Neural progenitor cell (in vitro differentiated cells): ENCODE measurements at regions not wholly inside any gene's neighbourhood (a gene's known extent, or its start where the extent isn't known, plus 50 kb on each side); places are given as distances from the start of the nearest gene placed in this dataset.
A peak's percentile ranks its signal among the peaks of the same experiment; 100 is the strongest.

ENCODE experiments used
- DNase-seq: peaks from one replicate; pipeline ENCODE4 v3.0.0-alpha.2; 2016; ENCODE audit warnings: low spot score
- H2AFZ ChIP-seq: fragments of 200-600 bp; sonication (generic); replicated peaks from 2 replicates; pipeline ENCODE4 v1.6.1; 2016; ENCODE audit warnings: antibody characterized with exemption
- H3F3A ChIP-seq: fragments of 200-600 bp; sonication (generic); 2 replicates; pipeline ENCODE4 v1.6.1; 2016; ENCODE audit warnings: antibody characterized with exemption, low read depth
- H3K27ac ChIP-seq: fragments of 200-600 bp; sonication (generic); 2 replicates; pipeline ENCODE4 v1.5.1; 2016; ENCODE audit warnings: mild to moderate bottlenecking
- H3K27me3 ChIP-seq: fragments of 200-600 bp; sonication (generic); 2 replicates; pipeline ENCODE4 v1.6.1; 2016; ENCODE audit warnings: mild to moderate bottlenecking, moderate library complexity
- H3K36me3 ChIP-seq: fragments of 200-600 bp; sonication (generic); 2 replicates; pipeline ENCODE4 v1.5.1; 2016
- H3K4me1 ChIP-seq: fragments of 200-600 bp; sonication (generic); 2 replicates; pipeline ENCODE4 v1.6.1; 2016; ENCODE audit warnings: mixed run types
- H3K4me2 ChIP-seq: fragments of 200-600 bp; sonication (generic); 2 replicates; pipeline ENCODE4 v1.6.1; 2016
- H3K4me3 ChIP-seq: fragments of 200-600 bp; sonication (generic); 2 replicates; pipeline ENCODE4 v1.5.1; 2016
- H3K79me2 ChIP-seq: fragments of 200-600 bp; sonication (generic); 2 replicates; pipeline ENCODE4 v1.6.1; 2016; ENCODE audit warnings: low read depth
- H3K9ac ChIP-seq: fragments of 200-600 bp; sonication (generic); 2 replicates; pipeline ENCODE4 v1.6.1; 2016
- H3K9me3 ChIP-seq: fragments of 200-600 bp; sonication (generic); 2 replicates; pipeline ENCODE4 v1.5.1; 2016; ENCODE audit warnings: low read depth
- H4K20me1 ChIP-seq: fragments of 200-600 bp; sonication (generic); 2 replicates; pipeline ENCODE4 v1.6.1; 2016; ENCODE audit warnings: low read depth
- H3K27ac Mint-ChIP-seq: 3 replicates; pipeline ENCODE4 v1.8.0; 2021; ENCODE audit warnings: mixed read lengths
- H3K27me3 Mint-ChIP-seq: 2 replicates; pipeline ENCODE4 v1.8.0; 2022; ENCODE audit warnings: low read depth, mild to moderate bottlenecking, inconsistent platforms, moderate library complexity, mixed read lengths; ENCODE audit not compliant: insufficient read depth
- H3K36me3 Mint-ChIP-seq: 3 replicates; pipeline ENCODE4 v1.8.0; 2021; ENCODE audit warnings: mixed read lengths
- H3K4me1 Mint-ChIP-seq: 3 replicates; pipeline ENCODE4 v1.8.0; 2021; ENCODE audit warnings: mixed read lengths
- H3K4me3 Mint-ChIP-seq: 3 replicates; pipeline ENCODE4 v1.8.0; 2021; ENCODE audit warnings: mild to moderate bottlenecking, moderate library complexity, mixed read lengths
- H3K9me3 Mint-ChIP-seq: 3 replicates; pipeline ENCODE4 v1.8.0; 2020; ENCODE audit warnings: mixed read lengths
- EZH2 ChIP-seq: fragments of 200-600 bp; sonication (generic); IDR thresholded peaks from 2 replicates; pipeline ENCODE4 v1.6.1; 2017; ENCODE audit warnings: antibody characterized with exemption, mild to moderate bottlenecking, moderate library complexity
- EZH2phosphoT487 ChIP-seq: fragments of 200-600 bp; sonication (generic); IDR thresholded peaks from 2 replicates; pipeline ENCODE4 v1.6.1; 2017; ENCODE audit warnings: antibody characterized with exemption
- TF ChIP-seq, protein P1 (sequence below): fragments of 200-600 bp; sonication (generic); IDR thresholded peaks from 2 replicates; pipeline ENCODE4 v1.5.1; 2017; ENCODE audit warnings: antibody characterized with exemption, mild to moderate bottlenecking

- H3F3A ChIP-seq = no peaks in the 10 kb centered on the region
- Mint-ChIP-seq H3K4me3 (no peak overlapping the region), H3K36me3 (no peaks in the 10 kb centered on the region), H3K4me1 (no peaks in the 10 kb centered on the region), H3K27me3 (peaks cover 4% of the 10 kb centered on the region), H3K27ac (no peak overlapping the region), H3K9me3 (peaks cover 3% of the 10 kb centered on the region)
- TF ChIP-seq EZH2 (no peak), EZH2phosphoT487 (no peak)
- TF ChIP-seq, protein P1, sequence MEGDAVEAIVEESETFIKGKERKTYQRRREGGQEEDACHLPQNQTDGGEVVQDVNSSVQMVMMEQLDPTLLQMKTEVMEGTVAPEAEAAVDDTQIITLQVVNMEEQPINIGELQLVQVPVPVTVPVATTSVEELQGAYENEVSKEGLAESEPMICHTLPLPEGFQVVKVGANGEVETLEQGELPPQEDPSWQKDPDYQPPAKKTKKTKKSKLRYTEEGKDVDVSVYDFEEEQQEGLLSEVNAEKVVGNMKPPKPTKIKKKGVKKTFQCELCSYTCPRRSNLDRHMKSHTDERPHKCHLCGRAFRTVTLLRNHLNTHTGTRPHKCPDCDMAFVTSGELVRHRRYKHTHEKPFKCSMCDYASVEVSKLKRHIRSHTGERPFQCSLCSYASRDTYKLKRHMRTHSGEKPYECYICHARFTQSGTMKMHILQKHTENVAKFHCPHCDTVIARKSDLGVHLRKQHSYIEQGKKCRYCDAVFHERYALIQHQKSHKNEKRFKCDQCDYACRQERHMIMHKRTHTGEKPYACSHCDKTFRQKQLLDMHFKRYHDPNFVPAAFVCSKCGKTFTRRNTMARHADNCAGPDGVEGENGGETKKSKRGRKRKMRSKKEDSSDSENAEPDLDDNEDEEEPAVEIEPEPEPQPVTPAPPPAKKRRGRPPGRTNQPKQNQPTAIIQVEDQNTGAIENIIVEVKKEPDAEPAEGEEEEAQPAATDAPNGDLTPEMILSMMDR = no peak
- H3K9me3 ChIP-seq = no peaks in the 10 kb centered on the region
- no peak overlapping the region for H2AFZ ChIP-seq
- H3K27me3 ChIP-seq = no peaks in the 10 kb centered on the region
- no peak overlapping the region for H3K9ac ChIP-seq
- H3K4me1 ChIP-seq = no peaks in the 10 kb centered on the region
- H3K27ac ChIP-seq = no peak overlapping the region
- H3K4me2 ChIP-seq = no peak overlapping the region
- DNase-seq = no peak
- H3K4me3 ChIP-seq = no peak overlapping the region
- no peaks in the 10 kb centered on the region for H3K79me2 ChIP-seq
- no peaks in the 10 kb centered on the region for H3K36me3 ChIP-seq
- no peaks in the 10 kb centered on the region for H4K20me1 ChIP-seq
Measured at GRCh38 chr2:160812830-160813505, 319.4 kb upstream of the RBMS1 start.

DNA sequence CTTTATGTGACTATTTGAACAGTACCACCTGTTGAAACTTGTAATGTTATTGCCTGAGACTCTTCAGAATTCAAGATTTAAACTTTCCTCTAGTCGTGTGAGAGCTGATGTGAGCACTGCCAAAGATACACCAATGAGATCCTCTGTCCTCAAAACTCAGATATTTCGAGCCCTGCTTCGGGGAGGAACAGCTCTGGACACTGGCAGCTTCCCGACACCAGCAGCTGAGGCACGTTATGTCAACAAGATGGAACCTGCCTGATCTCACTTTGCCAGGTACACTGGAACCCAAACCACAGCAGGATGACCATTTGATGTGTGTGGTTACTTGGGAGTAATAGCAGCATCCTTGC is 319.9 kb upstream of the RBMS1 start:
- peaks cover 4% of the 10 kb centered on the region for H3K27me3 Mint-ChIP-seq

DNA sequence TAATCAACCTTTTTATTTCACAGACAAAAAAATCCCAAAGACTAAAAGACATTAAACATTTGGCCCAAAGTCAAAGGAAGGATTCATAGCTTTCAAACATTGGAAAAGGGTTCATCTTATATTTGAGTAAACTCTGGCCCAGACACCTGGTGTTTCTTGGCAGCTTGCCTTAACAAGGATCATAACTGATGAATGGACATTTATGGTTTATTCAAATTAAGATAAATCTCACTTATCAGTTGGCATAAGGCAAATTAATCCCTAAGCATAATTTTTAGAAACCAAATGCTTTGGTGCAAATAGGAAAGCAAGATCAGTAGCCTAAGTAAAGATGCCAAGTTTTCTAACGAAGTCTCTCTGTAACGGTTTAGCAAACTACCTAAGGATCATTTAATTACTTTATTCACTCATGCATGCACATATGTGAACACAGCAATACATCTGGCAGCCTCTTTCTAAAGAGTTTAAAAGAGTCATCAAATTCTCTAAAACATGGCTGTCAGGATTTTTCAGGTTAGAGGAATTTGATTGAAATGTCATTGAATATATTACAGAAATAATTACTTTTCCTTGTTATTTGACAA is 323.4 kb upstream of the RBMS1 start:
- Histone ChIP-seq H3K4me3 (no peak overlapping the region), H3K27me3 (no peaks in the 10 kb centered on the region), H3K4me2 (no peak overlapping the region), H4K20me1 (no peaks in the 10 kb centered on the region), H3K36me3 (no peaks in the 10 kb centered on the region), H3K9ac (no peak overlapping the region), H3F3A (no peaks in the 10 kb centered on the region), H2AFZ (no peak overlapping the region), H3K4me1 (no peaks in the 10 kb centered on the region), H3K79me2 (no peaks in the 10 kb centered on the region), H3K27ac (no peak overlapping the region), H3K9me3 (no peaks in the 10 kb centered on the region)
- no peaks in the 10 kb centered on the region for H3K4me1 Mint-ChIP-seq
- DNase-seq = peak; percentile 15
- H3K36me3 Mint-ChIP-seq = no peaks in the 10 kb centered on the region
- H3K4me3 Mint-ChIP-seq = no peak overlapping the region
- TF ChIP-seq EZH2phosphoT487 = no peak
- TF ChIP-seq, protein P1 = no peak
- TF ChIP-seq EZH2 = no peak
- peaks cover under 1% of the 10 kb centered on the region for H3K9me3 Mint-ChIP-seq
- no peaks in the 10 kb centered on the region for H3K27me3 Mint-ChIP-seq
- H3K27ac Mint-ChIP-seq = no peak overlapping the region

More for the DNA sequence above, 319.9 kb upstream of the RBMS1 start:
- H3K9ac ChIP-seq = no peak overlapping the region
- no peaks in the 10 kb centered on the region for H3K9me3 ChIP-seq
- no peaks in the 10 kb centered on the region for H3K79me2 ChIP-seq
- no peak overlapping the region for H3K4me2 ChIP-seq
- no peaks in the 10 kb centered on the region for H3K36me3 Mint-ChIP-seq
- H3K4me1 Mint-ChIP-seq = no peaks in the 10 kb centered on the region
- no peak overlapping the region for H3K27ac ChIP-seq
- no peak overlapping the region for H3K27ac Mint-ChIP-seq
- no peaks in the 10 kb centered on the region for H3K9me3 Mint-ChIP-seq
- H3K27me3 ChIP-seq = no peaks in the 10 kb centered on the region
- no peaks in the 10 kb centered on the region for H4K20me1 ChIP-seq
- no peak overlapping the region for H2AFZ ChIP-seq
- H3K4me3 ChIP-seq = no peak overlapping the region
- H3K4me3 Mint-ChIP-seq = no peak overlapping the region
- H3F3A ChIP-seq = no peaks in the 10 kb centered on the region
- DNase-seq = no peak
- H3K36me3 ChIP-seq = no peaks in the 10 kb centered on the region
- TF ChIP-seq, protein P1 = no peak
- no peak for TF ChIP-seq EZH2
- TF ChIP-seq EZH2phosphoT487 = no peak
- no peaks in the 10 kb centered on the region for H3K4me1 ChIP-seq
